ENCODE measurements at regions not wholly inside any gene's neighbourhood (a gene's known extent, or its start where the extent isn't known, plus 50 kb on each side); places are given as distances from the start of the nearest gene placed in this dataset.
"Not testable (repeated sequence)": the region's sequence is repeated elsewhere in the genome, so short reads cannot be mapped to it uniquely, and the experiment has no call there.

- Histone ChIP-seq H3K4me1 (no peaks in the 10 kb centered on the region), H3K27me3 (no peaks in the 10 kb centered on the region), H3K9me3 (no peaks in the 10 kb centered on the region), H3K27ac (no peak overlapping the region), H3K4me3 (no peak overlapping the region), H3K36me3 (no peaks in the 10 kb centered on the region)
- 88 to 95% methylated on average over 2 of the region's 2 CpGs for WGBS, 2 donors
- no peak for DNase-seq (ENCODE audit: low spot score in 2 of 2)
- TF ChIP-seq POLR2A (IDR thresholded peaks at IDR 0.05) (no peak), EP300 (IDR thresholded peaks at IDR 0.05) (no peak), CTCF (IDR thresholded peaks at IDR 0.05) (no peak)
Measured at GRCh38 chr2:94753466-94753998, 117.7 kb upstream of the TEKT4 start.

- 87 to 93% methylated on average over 5 of the region's 5 CpGs for WGBS, 2 donors
Measured at GRCh38 chr2:94758546-94758945, 112.7 kb upstream of the TEKT4 start.

GRCh38 chr2:94759211-94759610 lies 112.0 kb upstream of the TEKT4 start:
- Histone ChIP-seq H3K9me3 (no peaks in the 10 kb centered on the region), H3K27ac (no peak overlapping the region), H3K36me3 (no peaks in the 10 kb centered on the region), H3K27me3 (no peaks in the 10 kb centered on the region), H3K4me1 (no peaks in the 10 kb centered on the region), H3K4me3 (no peak overlapping the region)
- no peak for DNase-seq (ENCODE audit: low spot score in 2 of 2)
- TF ChIP-seq CTCF (IDR thresholded peaks at IDR 0.05) (no peak), EP300 (IDR thresholded peaks at IDR 0.05) (no peak), POLR2A (IDR thresholded peaks at IDR 0.05) (no peak)
- 31 to 37% methylated on average over 7 of the region's 7 CpGs for WGBS, 2 donors

More at GRCh38 chr2:94758546-94758945, 112.7 kb upstream of the TEKT4 start:
- Histone ChIP-seq H3K4me1 (no peaks in the 10 kb centered on the region), H3K36me3 (no peaks in the 10 kb centered on the region), H3K9me3 (no peaks in the 10 kb centered on the region), H3K4me3 (no peak overlapping the region), H3K27ac (no peak overlapping the region), H3K27me3 (no peaks in the 10 kb centered on the region)
- no peak for DNase-seq (ENCODE audit: low spot score in 2 of 2)
- TF ChIP-seq EP300 (IDR thresholded peaks at IDR 0.05) (no peak), POLR2A (IDR thresholded peaks at IDR 0.05) (no peak), CTCF (IDR thresholded peaks at IDR 0.05) (no peak)

- no peaks in the 10 kb centered on the region for H3K27me3 ChIP-seq
- no peak for DNase-seq (ENCODE audit: low spot score in 2 of 2)
- 63 to 84% methylated on average over 5 of the region's 5 CpGs for WGBS, 2 donors
- no peak overlapping the region for H3K27ac ChIP-seq
- H3K4me1 ChIP-seq, result no peaks in the 10 kb centered on the region
- no peaks in the 10 kb centered on the region for H3K36me3 ChIP-seq
- no peak overlapping the region for H3K4me3 ChIP-seq
- H3K9me3 ChIP-seq, result no peaks in the 10 kb centered on the region
- TF ChIP-seq CTCF (IDR thresholded peaks at IDR 0.05) (no peak), EP300 (IDR thresholded peaks at IDR 0.05) (no peak), POLR2A (IDR thresholded peaks at IDR 0.05) (no peak)
Measured at GRCh38 chr2:94762600-94762999, 108.6 kb upstream of the TEKT4 start.

- DNase-seq (ENCODE audit: low spot score in 2 of 2), result no peak
- H3K4me3 ChIP-seq, result no peak overlapping the region
- no peaks in the 10 kb centered on the region for H3K27me3 ChIP-seq
- TF ChIP-seq POLR2A (IDR thresholded peaks at IDR 0.05), result no peak
- TF ChIP-seq CTCF (IDR thresholded peaks at IDR 0.05), result no peak
- no peak for TF ChIP-seq EP300 (IDR thresholded peaks at IDR 0.05)
- H3K36me3 ChIP-seq, result no peaks in the 10 kb centered on the region
- 82 to 85% methylated on average over 6 of the region's 6 CpGs for WGBS, 2 donors
- H3K9me3 ChIP-seq, result no peaks in the 10 kb centered on the region
- H3K4me1 ChIP-seq, result no peaks in the 10 kb centered on the region
- H3K27ac ChIP-seq, result no peak overlapping the region
Measured at GRCh38 chr2:94763318-94763717, 107.9 kb upstream of the TEKT4 start.

GRCh38 chr2:94764331-94764730 lies 106.9 kb upstream of the TEKT4 start:
- H3K4me1 ChIP-seq, H3K9me3 ChIP-seq: not testable (repeated sequence)
- 85 to 86% methylated on average over 3 of the region's 3 CpGs for WGBS, 2 donors

More at GRCh38 chr2:94764331-94764730, 106.9 kb upstream of the TEKT4 start:
- not testable (repeated sequence) for H3K27me3 ChIP-seq; H3K27ac ChIP-seq; DNase-seq (ENCODE audit: low spot score in 2 of 2); H3K4me3 ChIP-seq; H3K36me3 ChIP-seq

Measured in tibial nerve (tissue), 4 donors.